Urinary bladder (tissue), 3 donors: ENCODE measurements at regions not wholly inside any gene's neighbourhood (a gene's known extent, or its start where the extent isn't known, plus 50 kb on each side); places are given as distances from the start of the nearest gene placed in this dataset.
"Not testable (repeated sequence)": the region's sequence is repeated elsewhere in the genome, so short reads cannot be mapped to it uniquely, and the experiment has no call there.

ENCODE experiments used
- DNase-seq: peaks from one replicate; pipeline ENCODE4 v3.0.0-alpha.2; 2015; ENCODE audit errors: extremely low spot score
- H3K27ac ChIP-seq: one replicate; pipeline ENCODE4 v1.5.1; 2013; ENCODE audit warnings: low read depth, mild to moderate bottlenecking, moderate library complexity
- H3K36me3 ChIP-seq: one replicate; pipeline ENCODE4 v1.6.1; 2013; ENCODE audit warnings: mild to moderate bottlenecking, moderate library complexity; ENCODE audit not compliant: insufficient read depth
- H3K4me1 ChIP-seq: one replicate; pipeline ENCODE4 v1.6.1; 2013; ENCODE audit warnings: mild to moderate bottlenecking, moderate library complexity; ENCODE audit not compliant: insufficient read depth
- H3K4me3 ChIP-seq: one replicate; pipeline ENCODE4 v1.5.1; 2013; ENCODE audit warnings: low read depth, low read length
- WGBS: extraction: QIAGEN DNeasy Blood & Tissue Kit; methylation state at CpG from one replicate; pipeline ENCODE4 v1.1.7; 2013; 5-methylcytosine and 5-hydroxymethylcytosine counted together
- donor health status: healthy with polysubstance abuse.
- donor health status: healthy.

DNA sequence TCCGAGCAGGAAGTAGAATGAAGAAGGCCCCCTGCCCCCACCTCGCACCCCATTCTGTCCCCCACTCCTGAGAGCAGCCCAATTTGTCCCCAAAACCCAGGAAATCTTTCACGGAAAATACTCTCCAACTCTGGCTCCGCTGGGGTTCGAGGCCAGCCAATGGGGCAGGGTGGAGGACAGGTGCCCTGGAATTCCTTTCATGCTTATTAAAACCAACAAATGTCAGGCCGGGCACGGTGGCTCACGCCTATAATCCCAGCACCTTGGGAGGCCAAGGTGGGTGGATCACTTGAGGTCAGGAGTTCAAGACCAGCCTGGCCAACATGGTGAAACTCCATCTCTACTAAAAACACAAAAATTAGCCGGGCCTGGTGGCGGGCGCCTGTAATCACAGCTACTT lies 214.9 kb downstream of the TFCP2L1 start:
- DNase-seq: not testable (repeated sequence)

DNA sequence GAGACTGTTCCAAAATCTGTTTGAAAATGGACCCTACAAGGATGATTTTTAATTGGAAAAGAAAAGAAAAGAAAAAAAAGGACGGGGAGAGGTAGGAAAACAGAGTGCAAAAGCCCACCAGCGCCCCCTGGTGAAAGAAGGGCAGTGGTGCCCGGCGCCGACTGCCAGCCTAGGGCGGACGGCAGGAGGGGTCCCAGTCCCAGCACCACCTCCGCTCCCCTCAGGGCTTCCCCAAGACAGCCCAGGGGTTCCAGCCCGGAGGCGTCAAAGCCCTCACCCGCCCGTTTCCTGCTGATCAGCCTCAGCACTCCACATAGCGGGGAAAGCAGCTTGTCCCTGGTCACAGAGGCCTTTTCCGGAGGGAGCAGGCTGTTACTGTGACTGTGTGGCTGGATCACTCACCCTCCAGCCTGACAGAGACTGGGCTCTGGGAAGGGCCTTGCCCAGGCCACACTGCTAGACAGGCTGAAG lies 213.9 kb downstream of the TFCP2L1 start:
- no peak overlapping the region for H3K27ac ChIP-seq
- WGBS: 14% methylated on average over 14 of the region's 14 CpGs
- no peaks in the 10 kb centered on the region for H3K36me3 ChIP-seq
- DNase-seq: no peak
- H3K4me3 ChIP-seq: no peak overlapping the region
- no peaks in the 10 kb centered on the region for H3K4me1 ChIP-seq

More for the DNA sequence above, 214.9 kb downstream of the TFCP2L1 start:
- not testable (repeated sequence) for H3K4me3 ChIP-seq, H3K27ac ChIP-seq, H3K4me1 ChIP-seq, H3K36me3 ChIP-seq
- WGBS: 95% methylated on average over 11 of the region's 11 CpGs

DNA sequence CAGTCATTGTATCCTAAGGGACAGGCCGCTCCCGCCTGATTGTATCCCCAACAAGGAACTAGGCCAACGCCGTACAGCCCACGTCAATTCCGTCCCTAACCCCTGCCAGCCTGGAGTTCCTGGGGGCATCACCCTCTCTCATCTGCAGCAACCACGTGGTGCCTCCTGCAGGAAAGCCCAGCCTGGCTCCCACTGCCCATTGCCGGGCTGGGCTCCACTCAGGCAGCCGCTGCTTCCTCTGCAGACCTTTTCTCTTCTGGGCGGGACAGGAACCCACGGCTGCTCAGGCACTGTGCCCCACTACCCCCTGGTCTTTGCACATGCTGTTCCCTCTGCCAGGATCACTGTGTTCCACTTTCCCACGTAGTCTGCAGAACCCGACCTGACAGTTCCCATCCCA lies 212.2 kb downstream of the TFCP2L1 start:
- Histone ChIP-seq H3K4me1 (no peaks in the 10 kb centered on the region), H3K27ac (no peak overlapping the region), H3K36me3 (no peaks in the 10 kb centered on the region), H3K4me3 (no peak overlapping the region)
- WGBS: 90% methylated on average over 13 of the region's 13 CpGs
- DNase-seq: no peak

DNA sequence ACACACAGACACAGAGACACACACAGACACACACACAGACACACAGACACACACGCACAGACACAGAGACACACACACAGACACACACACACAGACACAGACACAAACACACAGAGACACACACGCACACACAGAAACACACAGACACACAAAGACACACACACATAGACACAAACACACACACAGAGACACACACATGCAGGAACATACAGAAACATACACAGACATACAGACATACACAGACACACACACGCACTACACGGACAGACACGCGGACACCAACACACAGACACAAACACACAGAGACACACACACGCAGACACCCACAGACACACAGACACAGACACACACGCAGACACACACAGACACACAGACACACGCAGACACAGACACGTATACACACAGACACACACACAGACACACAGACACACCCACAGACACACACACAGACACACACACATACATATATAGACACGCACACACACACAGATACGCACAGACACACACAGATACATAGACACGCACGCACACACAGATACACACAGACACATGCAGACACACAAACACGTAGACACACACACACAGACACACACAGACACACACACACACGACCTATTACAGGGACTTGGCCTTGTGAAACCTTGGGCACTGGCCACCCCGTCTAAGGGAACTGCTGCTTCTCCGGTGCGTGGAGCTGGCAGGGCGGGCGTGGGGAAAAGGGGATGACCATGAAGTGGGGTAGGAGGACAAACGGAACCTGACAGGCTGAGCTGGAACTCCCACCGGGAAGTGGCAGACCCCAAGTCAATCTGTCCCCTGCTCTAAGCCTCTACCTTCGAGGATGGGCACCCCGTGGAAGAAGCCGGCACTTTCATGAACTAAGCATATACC lies 211.4 kb downstream of the TFCP2L1 start:
- Histone ChIP-seq H3K4me1 (no peaks in the 10 kb centered on the region), H3K36me3 (no peaks in the 10 kb centered on the region), H3K4me3 (no peak overlapping the region), H3K27ac (no peak overlapping the region)
- WGBS: 96% methylated on average over 26 of the region's 26 CpGs
- DNase-seq: no peak

DNA sequence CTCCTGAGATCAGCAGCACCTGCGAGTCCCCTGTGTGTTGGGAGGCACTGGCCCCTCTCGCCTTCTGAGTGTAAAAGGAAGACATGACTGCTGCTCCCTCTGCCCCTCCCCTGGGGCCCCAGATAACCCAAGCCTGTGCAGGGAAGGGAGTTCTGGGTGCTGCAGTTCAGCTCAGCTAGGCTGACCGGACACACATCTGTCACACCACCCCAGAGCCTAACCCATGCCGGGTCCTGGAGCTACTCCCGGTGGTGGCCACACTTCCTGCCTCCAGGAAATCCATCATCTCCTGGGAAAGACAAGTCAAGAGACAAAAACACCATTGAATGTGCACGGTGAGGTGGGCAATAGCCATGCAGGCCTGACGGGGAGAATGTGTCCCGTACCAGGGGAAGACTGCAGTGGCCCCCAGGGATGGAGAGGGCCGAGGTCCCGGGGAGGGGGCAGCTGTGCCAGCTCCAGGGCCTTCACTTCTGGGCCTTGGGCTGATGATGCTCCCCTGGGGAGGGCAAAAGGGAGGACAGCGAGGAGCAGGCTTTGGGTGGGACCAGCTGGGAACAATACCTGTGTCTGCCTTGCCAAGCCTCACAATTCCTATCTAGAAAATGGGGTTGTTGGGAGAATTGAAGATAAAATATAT lies 210.6 kb downstream of the TFCP2L1 start:
- WGBS: 76% methylated on average over 11 of the region's 11 CpGs
- no peak overlapping the region for H3K27ac ChIP-seq
- no peaks in the 10 kb centered on the region for H3K4me1 ChIP-seq
- no peaks in the 10 kb centered on the region for H3K36me3 ChIP-seq
- no peak for DNase-seq
- no peak overlapping the region for H3K4me3 ChIP-seq

DNA sequence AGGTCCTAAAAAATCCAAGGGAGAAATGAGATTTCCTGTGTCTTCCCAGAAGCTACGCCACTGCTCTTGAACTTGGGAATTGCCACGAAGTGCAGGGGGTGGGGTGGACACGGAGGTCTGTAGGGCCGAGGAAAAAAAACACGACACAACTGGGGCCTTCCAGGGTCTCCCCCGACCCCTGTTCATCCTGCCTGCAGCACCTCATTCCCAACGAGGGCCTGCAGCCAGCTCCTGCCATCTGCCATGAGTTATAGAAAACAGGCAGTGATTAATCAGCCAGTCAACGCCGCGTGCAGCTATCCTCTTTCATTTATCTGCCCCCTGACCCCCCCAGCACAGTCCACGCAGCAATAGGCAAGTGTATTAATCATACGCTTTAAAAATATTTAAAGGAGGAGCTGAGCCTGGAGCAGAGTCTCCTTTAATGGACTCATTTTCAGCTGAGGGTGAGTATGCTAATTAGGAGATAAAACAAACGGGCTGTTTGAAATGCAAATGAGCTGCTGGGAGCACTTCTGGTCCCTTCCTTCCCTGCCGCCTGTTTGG lies 209.9 kb downstream of the TFCP2L1 start:
- H3K4me3 ChIP-seq: no peak overlapping the region
- 16% methylated on average over 14 of the region's 14 CpGs for WGBS
- no peak overlapping the region for H3K27ac ChIP-seq
- H3K4me1 ChIP-seq: no peaks in the 10 kb centered on the region
- DNase-seq: no peak
- H3K36me3 ChIP-seq: no peaks in the 10 kb centered on the region

DNA sequence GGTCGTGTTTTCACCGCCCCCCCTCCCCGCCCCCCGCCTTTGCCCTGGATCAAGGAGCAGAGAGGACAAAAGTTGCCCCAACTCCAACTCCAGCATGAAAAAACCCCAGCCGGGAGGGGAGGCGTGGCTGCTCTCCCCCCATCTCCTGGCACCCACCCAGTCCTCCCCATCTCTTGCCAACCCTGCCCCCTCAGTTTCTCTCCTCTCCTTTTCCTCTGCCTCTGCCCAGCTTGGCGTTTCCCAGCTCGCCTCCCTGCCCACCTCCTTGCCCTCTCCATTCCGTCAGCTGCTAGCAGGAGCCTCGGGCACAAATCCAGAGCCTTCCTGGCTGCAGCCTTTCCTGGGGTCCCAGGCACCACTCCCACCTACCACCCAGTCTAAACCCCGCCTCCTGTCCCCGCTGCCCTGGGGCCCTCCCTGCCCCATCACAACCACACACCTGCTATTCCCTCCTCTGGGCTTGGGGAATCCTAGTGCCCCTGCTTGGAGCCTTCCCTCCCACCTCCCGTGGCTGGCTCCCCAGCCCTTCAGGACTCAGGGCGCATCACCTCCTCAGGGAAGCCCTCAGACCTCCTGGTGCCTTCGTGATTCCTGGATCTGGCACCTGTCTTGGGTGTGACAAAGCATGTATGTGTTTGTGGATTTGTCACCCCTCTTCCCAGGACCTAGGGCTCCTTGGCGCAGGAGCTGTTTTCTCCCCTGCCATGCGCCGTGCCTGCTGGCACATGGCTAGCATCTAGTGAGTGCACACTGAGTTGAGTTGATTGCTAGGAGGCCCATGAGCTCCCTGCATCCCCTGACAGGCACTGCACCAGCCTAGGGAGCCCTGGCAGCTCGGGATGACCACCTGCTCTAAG lies 209.1 kb downstream of the TFCP2L1 start:
- Histone ChIP-seq H3K27ac (no peak overlapping the region), H3K36me3 (no peaks in the 10 kb centered on the region), H3K4me1 (no peaks in the 10 kb centered on the region), H3K4me3 (no peak overlapping the region)
- DNase-seq: no peak
- WGBS: 24% methylated on average over 19 of the region's 19 CpGs

DNA sequence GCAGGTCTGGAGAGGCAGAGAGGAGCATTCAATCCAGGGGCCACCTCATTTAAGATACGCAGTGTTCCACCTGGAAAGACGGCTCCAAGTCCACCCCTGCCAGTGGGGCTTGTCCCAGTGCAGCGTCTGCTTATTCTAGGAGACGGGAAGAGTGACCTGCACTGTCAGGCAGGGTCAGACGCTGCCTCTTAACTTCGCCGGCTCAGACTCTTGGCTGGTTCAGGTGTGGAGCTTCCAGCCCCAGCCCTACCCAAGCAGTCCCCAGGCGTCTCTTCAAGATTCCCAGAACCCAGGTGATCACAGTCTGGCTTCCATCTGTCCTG lies 208.5 kb downstream of the TFCP2L1 start:
- H3K27ac ChIP-seq: no peak overlapping the region
- no peak for DNase-seq
- H3K4me3 ChIP-seq: no peak overlapping the region
- no peaks in the 10 kb centered on the region for H3K4me1 ChIP-seq
- 44% methylated on average over 8 of the region's 8 CpGs for WGBS
- H3K36me3 ChIP-seq: no peaks in the 10 kb centered on the region

DNA sequence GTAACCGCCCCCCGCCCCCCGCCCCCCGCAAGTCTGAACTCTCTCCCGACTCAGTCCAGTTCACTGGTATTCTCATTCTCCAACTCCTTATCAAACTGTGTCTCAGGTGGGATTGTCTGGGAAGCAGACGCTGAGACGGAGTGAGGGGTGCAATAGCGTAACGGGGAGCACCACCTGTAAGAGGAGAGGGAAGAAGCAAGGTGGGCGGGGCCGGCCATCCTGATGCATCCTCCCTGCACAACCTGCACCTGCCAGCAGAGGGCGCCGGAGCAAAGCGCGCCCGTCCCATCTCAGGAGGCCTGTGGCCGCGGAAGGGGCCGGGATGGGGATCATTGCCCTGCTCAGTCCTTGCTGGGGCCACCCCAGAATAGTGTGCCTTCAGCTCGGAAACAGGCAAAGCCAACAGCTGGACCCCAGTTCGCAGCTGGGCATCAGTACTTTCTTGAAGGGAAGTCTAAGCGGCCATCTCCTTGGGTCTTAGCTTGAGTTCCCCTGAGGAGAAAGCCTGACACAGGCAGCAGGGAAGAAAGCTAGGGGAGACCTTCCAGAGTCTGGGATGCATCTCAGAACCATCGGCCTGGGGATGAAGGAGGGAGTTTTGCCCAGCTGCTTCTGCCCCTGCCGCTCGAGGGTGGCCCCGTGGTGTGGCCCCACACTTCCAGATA lies 208.0 kb downstream of the TFCP2L1 start:
- no peaks in the 10 kb centered on the region for H3K36me3 ChIP-seq
- no peak for DNase-seq
- no peaks in the 10 kb centered on the region for H3K4me1 ChIP-seq
- no peak overlapping the region for H3K27ac ChIP-seq
- no peak overlapping the region for H3K4me3 ChIP-seq
- WGBS: 51% methylated on average over 26 of the region's 26 CpGs

DNA sequence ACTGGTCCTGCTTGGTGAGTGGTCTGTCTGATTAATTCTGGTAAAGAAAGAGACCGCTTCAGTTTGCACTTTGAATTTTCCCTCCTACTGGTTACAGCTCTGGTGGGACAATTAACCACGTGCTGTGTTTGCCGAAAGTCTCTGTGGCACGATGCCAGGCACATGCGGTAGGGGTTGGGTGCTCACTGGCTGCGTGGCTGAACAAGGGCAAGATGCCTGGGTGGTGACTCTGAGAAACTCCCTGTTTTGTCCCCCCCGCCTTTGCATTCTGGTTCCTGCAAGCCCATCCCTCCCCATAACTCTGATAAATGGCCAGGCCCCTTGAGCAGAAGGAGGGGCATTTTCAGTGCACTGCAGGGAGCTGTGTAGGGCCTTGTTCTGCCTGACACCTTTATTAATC lies 206.1 kb downstream of the TFCP2L1 start:
- H3K27ac ChIP-seq: no peak overlapping the region
- no peak for DNase-seq
- no peak overlapping the region for H3K4me3 ChIP-seq
- H3K4me1 ChIP-seq: no peaks in the 10 kb centered on the region
- no peaks in the 10 kb centered on the region for H3K36me3 ChIP-seq
- 84% methylated on average over 7 of the region's 7 CpGs for WGBS

DNA sequence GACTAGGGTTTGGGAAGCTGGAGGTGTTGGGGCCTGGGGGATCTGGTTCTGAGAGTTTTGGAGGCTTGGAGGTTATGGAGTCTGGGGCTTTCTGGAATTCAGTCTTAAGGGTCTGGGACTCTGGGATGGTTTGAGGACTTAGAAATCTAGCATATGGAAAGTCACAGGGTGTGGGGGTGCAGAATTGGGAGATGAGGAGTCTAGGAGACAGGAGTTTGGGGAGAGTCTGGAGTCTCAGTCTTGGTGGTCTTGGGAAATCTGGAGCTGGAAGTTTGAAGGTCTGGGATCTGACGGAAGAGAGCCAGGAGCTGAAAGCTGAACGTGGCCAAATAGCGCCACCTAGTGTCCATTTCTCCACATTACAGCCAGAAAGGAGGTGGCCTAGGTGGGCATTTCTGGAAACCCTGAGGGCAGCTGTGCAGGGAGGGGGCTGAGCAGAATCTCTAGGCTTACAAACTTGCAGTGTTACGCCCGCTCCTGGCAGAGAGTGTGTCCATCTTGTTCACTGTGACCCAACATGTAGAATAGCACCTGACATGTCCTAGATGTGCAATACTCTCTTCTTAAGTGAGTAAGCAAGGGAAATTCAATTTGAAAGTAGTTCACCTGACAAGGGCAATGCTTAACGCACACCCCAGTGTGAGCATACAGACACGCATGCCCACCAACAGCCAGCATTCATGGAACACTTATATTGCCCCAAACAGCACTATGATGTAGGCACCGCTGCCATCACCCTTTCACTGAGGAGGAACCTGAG lies 204.8 kb downstream of the TFCP2L1 start:
- Histone ChIP-seq H3K4me1 (no peaks in the 10 kb centered on the region), H3K36me3 (no peaks in the 10 kb centered on the region), H3K4me3 (no peak overlapping the region), H3K27ac (no peak overlapping the region)
- 29% methylated on average over 8 of the region's 8 CpGs for WGBS
- DNase-seq: no peak

DNA sequence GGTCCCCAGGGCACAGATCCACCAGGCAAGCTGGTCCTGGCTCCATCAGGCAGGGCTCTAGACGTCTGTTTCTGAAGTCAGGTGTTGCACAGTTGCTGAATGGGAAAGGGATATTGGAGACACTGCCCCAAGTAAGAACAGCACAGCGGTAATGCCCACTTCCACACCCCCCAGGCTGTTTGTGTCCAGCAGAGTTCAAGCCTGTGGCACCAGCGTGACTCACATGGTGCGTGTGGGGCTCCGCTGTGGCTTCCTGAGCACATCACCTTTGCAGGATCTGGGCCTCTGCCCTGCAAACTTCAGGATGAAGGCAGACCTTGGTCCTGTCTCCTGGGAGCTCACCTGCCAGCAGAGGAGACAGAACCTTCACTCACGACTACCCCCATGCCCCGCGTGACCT lies 203.3 kb downstream of the TFCP2L1 start:
- no peak overlapping the region for H3K27ac ChIP-seq
- H3K36me3 ChIP-seq: no peaks in the 10 kb centered on the region
- no peak overlapping the region for H3K4me3 ChIP-seq
- H3K4me1 ChIP-seq: no peaks in the 10 kb centered on the region
- 87% methylated on average over 8 of the region's 8 CpGs for WGBS
- no peak for DNase-seq
